HUDEP-2 (cell line): ENCODE measurements at regions not wholly inside any gene's neighbourhood (a gene's known extent, or its start where the extent isn't known, plus 50 kb on each side); places are given as distances from the start of the nearest gene placed in this dataset.

Source experiments
- DNase-seq, 76 experiments: peaks; one replicate each; lab custom pipeline; 2025; ENCODE audit not compliant: unreplicated experiment in 76 of 76; lab: John Stamatoyannopoulos, UW

DNA sequence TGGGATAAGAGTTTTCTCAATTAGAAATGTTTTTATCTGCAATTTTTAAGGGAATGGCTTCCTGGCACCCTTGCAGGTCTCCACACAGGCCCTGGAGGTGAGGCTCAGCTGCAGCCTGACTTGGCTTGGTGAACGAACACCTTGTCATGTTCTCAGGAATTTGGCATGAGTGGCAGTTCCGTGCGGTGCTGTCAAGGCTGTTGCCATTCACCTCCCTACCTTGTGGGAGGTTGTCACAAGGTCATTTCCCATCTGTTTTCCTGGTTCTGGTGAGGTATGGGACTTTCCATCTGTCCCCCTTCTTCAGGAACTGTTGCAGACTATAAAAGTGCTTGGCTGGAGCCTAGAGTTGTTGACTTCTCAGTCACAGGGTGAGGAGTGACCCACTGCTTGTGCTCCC is 82.9 kb downstream of the ELOVL4 start:
- DNase-seq: no peak

DNA sequence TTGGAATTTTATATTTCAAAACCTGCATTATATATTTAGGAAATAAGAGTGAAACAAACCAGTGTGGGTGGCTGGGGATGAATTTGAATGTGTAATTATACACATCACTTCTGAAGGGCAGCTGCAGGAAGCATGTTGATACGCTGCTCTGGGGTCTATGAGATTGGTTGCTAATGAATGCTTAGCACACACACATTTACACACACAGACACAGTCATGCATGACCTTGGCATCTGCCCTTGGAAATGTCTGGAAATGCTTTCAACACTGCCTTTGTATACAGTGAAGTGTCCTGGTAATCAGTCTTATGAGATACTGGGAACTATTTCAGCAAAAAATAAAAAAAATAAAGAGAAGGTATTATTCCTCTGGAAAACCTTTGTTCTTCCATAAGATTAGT is 83.4 kb downstream of the ELOVL4 start:
- DNase-seq: no peak

- no peak for DNase-seq
These were observed 83.8 kb downstream of the ELOVL4 start for GRCh38 chr6:79863566-79863965.

- no peak for DNase-seq
These were observed 84.6 kb downstream of the ELOVL4 start for GRCh38 chr6:79862711-79863110.

DNA sequence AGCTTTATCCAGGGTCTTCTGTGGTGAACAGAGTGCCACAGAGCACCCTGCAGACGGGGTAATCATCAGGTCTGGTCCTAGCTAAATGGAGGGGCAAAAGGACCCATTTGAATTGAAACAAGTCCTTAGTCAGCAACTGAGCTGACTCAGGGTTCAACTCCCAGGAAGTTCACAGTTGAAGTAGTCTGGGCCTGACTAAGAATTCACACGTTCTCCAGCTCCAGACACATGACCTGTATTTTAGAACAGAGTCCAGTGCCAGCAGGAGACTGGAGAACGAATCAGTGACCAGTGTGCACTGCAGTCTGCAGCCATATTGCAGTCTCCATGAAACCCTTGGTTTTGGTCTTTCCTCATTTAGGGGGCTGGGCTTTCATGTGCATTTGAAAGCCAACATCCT is 85.2 kb downstream of the ELOVL4 start:
- DNase-seq: no peak

- DNase-seq: peak in 66 of 76 experiments; percentile 11 to 83 (median 54)
These were observed 86.3 kb downstream of the ELOVL4 start for GRCh38 chr6:79861023-79861422.

- DNase-seq: no peak
These were observed 99.9 kb downstream of the ELOVL4 start for GRCh38 chr6:79847426-79847825.

DNA sequence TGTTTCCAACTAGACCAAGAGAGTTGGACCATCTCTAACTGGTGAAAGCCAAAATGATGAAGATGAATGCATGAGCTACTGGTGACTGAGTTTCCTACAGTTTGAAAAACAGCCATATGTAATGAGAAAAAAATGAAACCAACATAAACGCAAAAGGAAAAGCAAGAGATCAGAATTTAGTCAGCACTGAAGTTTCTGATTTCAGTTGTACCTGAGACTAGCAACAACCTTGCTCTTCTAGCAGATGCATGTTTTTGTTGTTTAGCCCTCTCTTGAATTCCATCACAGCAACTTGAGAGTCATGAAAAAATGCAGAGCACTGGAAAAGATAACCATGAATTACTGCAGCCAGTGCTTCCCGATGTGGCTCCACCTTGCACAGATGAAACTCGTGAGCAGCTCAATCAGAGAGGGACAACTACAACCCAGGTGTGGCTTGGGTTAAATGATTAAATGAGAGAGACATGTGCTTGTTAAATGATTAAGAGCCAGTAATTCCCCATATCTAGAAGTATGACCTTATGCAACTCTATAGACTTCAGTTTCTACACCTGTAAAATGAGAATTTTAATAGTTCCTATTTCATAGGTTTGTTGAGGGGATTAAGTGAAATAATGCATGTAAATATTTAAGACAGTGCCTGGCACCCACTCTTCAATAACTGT is 104.8 kb downstream of the ELOVL4 start:
- no peak for DNase-seq

DNA sequence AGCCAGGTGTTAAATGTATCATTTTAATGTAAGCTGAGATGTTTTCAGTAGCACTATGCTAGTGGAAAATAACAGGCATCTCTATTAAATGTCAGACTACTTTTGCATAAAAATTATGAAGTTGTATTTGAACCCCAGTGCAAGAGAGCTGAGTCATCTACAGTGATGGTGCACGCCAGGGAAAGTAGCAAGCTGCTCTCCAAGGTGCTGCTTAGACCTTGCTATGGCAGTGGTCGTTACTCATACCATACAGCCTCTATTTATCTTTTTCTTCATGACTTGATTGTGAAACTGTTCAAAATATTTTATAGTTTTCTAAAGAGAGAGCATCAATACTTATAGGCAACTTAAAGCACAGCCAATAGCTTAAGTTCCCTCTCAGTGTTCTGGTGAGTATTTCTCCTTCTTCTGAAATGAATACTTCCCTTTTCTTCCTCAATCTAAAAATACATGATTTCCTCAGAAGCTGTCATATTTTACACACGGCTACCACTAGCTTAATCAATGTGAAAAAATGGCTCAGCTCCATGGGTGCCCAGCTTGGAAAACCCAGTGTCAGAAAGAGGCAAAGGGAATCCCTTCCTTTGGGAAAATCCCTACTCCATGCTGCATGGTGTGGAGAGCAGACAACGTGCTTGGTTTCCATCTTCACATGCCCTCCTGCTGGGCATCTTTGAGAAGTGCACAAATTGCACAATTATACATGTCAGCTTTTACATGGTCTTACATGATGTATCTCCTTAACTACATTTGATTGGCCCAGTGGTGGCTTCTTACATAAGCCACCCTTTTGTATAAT is 105.6 kb downstream of the ELOVL4 start:
- peak in 3 of 76 experiments; percentile 3 to 7 (median 7) for DNase-seq

DNA sequence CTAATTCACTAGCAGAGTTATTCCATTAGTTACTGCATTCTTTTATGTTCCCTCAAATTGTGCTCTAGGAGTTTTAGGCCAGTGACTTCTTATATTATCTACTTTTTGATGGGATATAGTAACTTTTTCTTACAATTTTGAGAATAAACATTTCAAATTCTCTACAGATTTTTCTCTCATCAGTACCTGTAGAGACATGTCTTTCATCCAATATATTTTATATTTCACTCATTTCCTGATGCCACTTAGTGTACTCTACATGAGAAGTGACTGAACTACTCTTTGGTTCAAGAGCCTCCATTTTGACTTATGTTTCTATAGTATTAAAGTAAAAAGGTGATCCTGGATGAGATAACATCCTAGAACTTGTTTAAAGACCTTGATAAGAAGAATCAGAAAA is 108.5 kb downstream of the ELOVL4 start:
- no peak for DNase-seq

- no peak for DNase-seq
These were observed 113.4 kb downstream of the ELOVL4 start for GRCh38 chr6:79833964-79834284.

GRCh38 chr6:79833264-79833963 is 113.9 kb downstream of the ELOVL4 start:
- no peak for DNase-seq

DNA sequence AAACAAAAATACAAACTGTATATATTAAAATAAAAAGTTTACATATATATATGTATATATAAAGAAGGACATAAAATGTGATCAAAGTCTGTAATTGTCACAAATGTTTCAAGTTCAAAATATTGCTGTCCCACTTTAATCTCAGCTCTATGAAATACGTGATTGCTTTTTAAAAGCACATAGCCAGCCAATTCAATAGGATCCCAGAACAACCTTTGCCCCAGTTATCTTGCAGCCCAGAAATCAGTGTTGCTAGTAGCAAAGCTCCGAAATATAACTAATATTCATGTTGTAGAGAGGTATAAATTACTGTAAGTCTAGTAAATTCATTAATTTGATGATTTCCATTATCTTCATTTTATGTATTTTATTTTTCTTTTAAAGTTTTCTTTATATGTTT is 114.6 kb downstream of the ELOVL4 start:
- no peak for DNase-seq

DNA sequence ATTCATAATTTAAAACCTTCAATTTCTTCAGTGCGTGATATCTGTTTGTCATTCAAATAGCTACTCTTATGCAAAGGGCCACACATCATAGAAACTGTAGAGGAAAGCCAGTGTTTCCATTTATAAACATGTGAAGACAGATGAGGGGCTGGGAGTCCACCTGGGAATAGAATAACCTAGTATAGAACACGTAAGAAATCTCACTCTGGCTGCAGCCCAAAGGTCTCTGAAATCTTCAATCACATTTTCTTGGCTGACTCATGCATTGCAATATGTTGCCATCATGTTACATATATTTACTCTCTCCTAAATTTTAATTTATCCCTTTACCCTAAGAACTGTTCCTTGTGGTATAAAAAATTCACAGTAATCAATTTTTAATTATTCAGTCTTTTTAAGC is 123.2 kb downstream of the ELOVL4 start:
- no peak for DNase-seq

DNA sequence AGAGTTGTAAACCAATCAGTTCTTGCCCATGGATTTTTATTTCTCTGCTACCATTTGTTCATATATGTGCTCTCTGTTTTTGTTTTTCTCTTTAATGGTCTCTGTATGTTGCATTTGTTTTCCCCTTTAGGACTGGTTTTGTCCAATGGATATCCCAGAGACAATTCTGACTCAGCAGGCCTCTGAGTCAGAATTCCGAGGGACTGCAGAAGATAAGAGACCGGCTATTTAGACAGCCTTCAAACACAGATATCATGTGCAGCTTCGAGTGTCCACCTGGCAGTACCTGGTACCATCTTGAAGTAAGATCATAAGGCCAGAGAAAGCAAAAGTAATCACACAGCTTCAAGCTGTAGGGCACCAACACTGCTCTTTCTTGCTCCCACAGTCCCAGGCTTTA is 125.5 kb downstream of the ELOVL4 start:
- no peak for DNase-seq

DNA sequence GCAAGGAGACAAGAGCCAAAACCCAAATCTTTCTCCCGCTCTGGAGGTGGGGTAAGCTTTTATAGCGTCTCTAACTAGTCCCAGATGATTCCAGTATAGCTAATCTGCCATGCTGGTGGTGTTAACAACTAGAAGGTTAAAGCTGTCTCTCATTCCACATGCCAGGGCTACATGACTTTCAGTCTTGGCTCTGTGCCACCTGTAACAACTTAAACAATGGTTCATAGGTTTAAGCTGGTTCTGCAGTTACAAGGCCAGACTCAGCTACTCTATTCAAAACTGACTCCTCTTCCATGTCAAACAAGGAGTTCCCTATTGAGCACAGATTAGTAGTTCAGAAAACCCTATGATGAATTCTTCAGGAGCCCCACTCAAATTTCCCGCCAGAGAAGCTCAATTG is 128.9 kb downstream of the ELOVL4 start:
- no peak for DNase-seq

- DNase-seq: no peak
These were observed 132.4 kb downstream of the ELOVL4 start for GRCh38 chr6:79814940-79815339.

- peak in 69 of 76 experiments; percentile 5 to 82 (median 53) for DNase-seq
These were observed 133.3 kb downstream of the ELOVL4 start for GRCh38 chr6:79813854-79814709.

GRCh38 chr6:79813143-79813850 is 134.1 kb downstream of the ELOVL4 start:
- no peak for DNase-seq

- no peak for DNase-seq
These were observed 135.2 kb downstream of the ELOVL4 start for GRCh38 chr6:79812195-79812594.
